ENCODE measurements at regions not wholly inside any gene's neighbourhood (a gene's known extent, or its start where the extent isn't known, plus 50 kb on each side); places are given as distances from the start of the nearest gene placed in this dataset.

GRCh38 chr1:112061056-112061455 lies 71.6 kb upstream of the KCND3 start:
- TF ChIP-seq, protein P1, sequence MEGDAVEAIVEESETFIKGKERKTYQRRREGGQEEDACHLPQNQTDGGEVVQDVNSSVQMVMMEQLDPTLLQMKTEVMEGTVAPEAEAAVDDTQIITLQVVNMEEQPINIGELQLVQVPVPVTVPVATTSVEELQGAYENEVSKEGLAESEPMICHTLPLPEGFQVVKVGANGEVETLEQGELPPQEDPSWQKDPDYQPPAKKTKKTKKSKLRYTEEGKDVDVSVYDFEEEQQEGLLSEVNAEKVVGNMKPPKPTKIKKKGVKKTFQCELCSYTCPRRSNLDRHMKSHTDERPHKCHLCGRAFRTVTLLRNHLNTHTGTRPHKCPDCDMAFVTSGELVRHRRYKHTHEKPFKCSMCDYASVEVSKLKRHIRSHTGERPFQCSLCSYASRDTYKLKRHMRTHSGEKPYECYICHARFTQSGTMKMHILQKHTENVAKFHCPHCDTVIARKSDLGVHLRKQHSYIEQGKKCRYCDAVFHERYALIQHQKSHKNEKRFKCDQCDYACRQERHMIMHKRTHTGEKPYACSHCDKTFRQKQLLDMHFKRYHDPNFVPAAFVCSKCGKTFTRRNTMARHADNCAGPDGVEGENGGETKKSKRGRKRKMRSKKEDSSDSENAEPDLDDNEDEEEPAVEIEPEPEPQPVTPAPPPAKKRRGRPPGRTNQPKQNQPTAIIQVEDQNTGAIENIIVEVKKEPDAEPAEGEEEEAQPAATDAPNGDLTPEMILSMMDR (IDR thresholded peaks at IDR 0.05) = no peak
- TF ChIP-seq POLR2A (IDR thresholded peaks at IDR 0.05) (no peak), EP300 (IDR thresholded peaks at IDR 0.05) (no peak)
